ENCODE measurements at regions not wholly inside any gene's neighbourhood (a gene's known extent, or its start where the extent isn't known, plus 50 kb on each side); places are given as distances from the start of the nearest gene placed in this dataset.
"Not testable (repeated sequence)": the region's sequence is repeated elsewhere in the genome, so short reads cannot be mapped to it uniquely, and the experiment has no call there.

DNA sequence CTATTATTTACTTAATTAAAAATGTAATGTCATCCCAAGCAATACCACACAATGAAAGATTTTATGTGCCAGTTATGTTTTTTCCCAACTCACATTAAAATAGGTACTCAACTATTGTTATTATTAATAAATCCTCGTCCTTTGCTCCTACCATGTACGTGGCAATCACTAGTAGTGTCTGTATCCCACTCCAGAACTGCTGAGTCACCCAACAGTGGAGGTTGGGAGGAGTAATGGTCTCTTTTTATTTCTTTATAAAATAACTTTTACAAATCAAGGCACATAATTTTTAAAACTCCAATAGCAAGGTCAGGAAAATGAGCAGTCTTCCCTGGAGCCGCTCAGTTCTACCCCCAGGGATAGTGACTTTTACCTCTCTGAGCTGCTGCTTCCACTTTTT, 273.5 kb upstream of the PLPP4 start:
- no peak for TF ChIP-seq CTCF (conservative IDR thresholded peaks at IDR 0.05)
- H3K36me3 Mint-ChIP-seq (ENCODE audit: low read depth) = no peaks in the 10 kb centered on the region
- H3K27me3 Mint-ChIP-seq (ENCODE audit: low read depth) = no peaks in the 10 kb centered on the region
- H3K27ac Mint-ChIP-seq (ENCODE audit: unreplicated experiment) = no peak overlapping the region
- no peaks in the 10 kb centered on the region for H3K9me3 Mint-ChIP-seq
- H3K4me1 Mint-ChIP-seq = peaks cover 9% of the 10 kb centered on the region
- H3K4me3 Mint-ChIP-seq = no peak overlapping the region
- no peak for DNase-seq (ENCODE audit: low read depth, low spot score)

GRCh38 chr10:120184547-120185337, 272.3 kb upstream of the PLPP4 start:
- DNase-seq (ENCODE audit: low read depth, low spot score) = no peak
- Mint-ChIP-seq H3K27me3 (ENCODE audit: low read depth) (no peaks in the 10 kb centered on the region), H3K4me1 (peaks cover 9% of the 10 kb centered on the region), H3K4me3 (no peak overlapping the region), H3K36me3 (ENCODE audit: low read depth) (no peaks in the 10 kb centered on the region), H3K9me3 (no peaks in the 10 kb centered on the region), H3K27ac (ENCODE audit: unreplicated experiment) (no peak overlapping the region)
- no peak for TF ChIP-seq CTCF (conservative IDR thresholded peaks at IDR 0.05)

- peaks cover 6% of the 10 kb centered on the region for H3K4me1 Mint-ChIP-seq
- no peak for TF ChIP-seq CTCF (conservative IDR thresholded peaks at IDR 0.05)
- H3K4me3 Mint-ChIP-seq = no peak overlapping the region
- H3K36me3 Mint-ChIP-seq (ENCODE audit: low read depth) = no peaks in the 10 kb centered on the region
- no peaks in the 10 kb centered on the region for H3K27me3 Mint-ChIP-seq (ENCODE audit: low read depth)
- no peaks in the 10 kb centered on the region for H3K9me3 Mint-ChIP-seq
- DNase-seq (ENCODE audit: low read depth, low spot score) = no peak
- no peak overlapping the region for H3K27ac Mint-ChIP-seq (ENCODE audit: unreplicated experiment)
Measured at GRCh38 chr10:120186506-120186905, 270.5 kb upstream of the PLPP4 start.

DNA sequence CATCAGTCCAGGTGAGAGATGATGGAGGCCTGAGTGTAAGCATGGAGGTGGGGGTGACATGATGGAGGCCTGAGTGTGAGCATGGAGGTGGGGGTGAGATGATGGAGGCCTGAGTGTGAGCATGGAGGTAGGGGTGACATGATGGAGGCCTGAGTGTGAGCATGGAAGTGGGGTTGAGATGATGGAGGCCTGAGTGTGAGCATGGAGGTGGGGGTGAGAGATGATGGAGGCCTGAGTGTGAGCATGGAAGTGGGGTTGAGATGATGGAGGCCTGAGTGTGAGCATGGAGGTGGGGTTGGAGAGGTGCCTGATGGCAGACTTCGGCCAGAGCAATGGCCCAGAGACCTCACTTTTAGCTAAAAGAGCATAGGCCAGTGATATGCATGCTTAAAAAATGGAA, 269.9 kb upstream of the PLPP4 start:
- H3K4me1 Mint-ChIP-seq; H3K36me3 Mint-ChIP-seq (ENCODE audit: low read depth): not testable (repeated sequence)

GRCh38 chr10:120188950-120189349, 268.1 kb upstream of the PLPP4 start:
- no peak for DNase-seq (ENCODE audit: low read depth, low spot score)
- no peaks in the 10 kb centered on the region for H3K36me3 Mint-ChIP-seq (ENCODE audit: low read depth)

More for the DNA sequence above, 269.9 kb upstream of the PLPP4 start:
- H3K9me3 Mint-ChIP-seq; H3K27ac Mint-ChIP-seq (ENCODE audit: unreplicated experiment); DNase-seq (ENCODE audit: low read depth, low spot score); H3K27me3 Mint-ChIP-seq (ENCODE audit: low read depth); H3K4me3 Mint-ChIP-seq: not testable (repeated sequence)

More at GRCh38 chr10:120188950-120189349, 268.1 kb upstream of the PLPP4 start:
- TF ChIP-seq CTCF (conservative IDR thresholded peaks at IDR 0.05) = no peak
- Mint-ChIP-seq H3K4me3 (no peak overlapping the region), H3K27ac (ENCODE audit: unreplicated experiment) (no peak overlapping the region), H3K27me3 (ENCODE audit: low read depth) (no peaks in the 10 kb centered on the region), H3K9me3 (no peaks in the 10 kb centered on the region), H3K4me1 (no peaks in the 10 kb centered on the region)
